Upper lobe of left lung (tissue), 4 donors: ENCODE measurements at regions not wholly inside any gene's neighbourhood (a gene's known extent, or its start where the extent isn't known, plus 50 kb on each side); places are given as distances from the start of the nearest gene placed in this dataset.

ENCODE experiments used
- POLR2A ChIP-seq, 4 donors: fragments of 450-650 bp; IDR thresholded peaks; one replicate each; pipeline ENCODE4 v1.5.1; 2016 to 2017; ENCODE audit warnings: antibody characterized with exemption in 4 of 4, mild to moderate bottlenecking in 2 of 4
- TF ChIP-seq, protein P1 (sequence below), 6 experiments: fragments of 450-650 bp in 4 of 6; fragments of 200-600 bp in 2 of 6; sonication (generic) in 2 of 6; IDR thresholded peaks; one replicate each; pipeline ENCODE4 v1.5.1; 2016 to 2019; ENCODE audit warnings: antibody characterized with exemption in 6 of 6

- TF ChIP-seq POLR2A (IDR thresholded peaks at IDR 0.05), result no peak
- TF ChIP-seq, protein P1, sequence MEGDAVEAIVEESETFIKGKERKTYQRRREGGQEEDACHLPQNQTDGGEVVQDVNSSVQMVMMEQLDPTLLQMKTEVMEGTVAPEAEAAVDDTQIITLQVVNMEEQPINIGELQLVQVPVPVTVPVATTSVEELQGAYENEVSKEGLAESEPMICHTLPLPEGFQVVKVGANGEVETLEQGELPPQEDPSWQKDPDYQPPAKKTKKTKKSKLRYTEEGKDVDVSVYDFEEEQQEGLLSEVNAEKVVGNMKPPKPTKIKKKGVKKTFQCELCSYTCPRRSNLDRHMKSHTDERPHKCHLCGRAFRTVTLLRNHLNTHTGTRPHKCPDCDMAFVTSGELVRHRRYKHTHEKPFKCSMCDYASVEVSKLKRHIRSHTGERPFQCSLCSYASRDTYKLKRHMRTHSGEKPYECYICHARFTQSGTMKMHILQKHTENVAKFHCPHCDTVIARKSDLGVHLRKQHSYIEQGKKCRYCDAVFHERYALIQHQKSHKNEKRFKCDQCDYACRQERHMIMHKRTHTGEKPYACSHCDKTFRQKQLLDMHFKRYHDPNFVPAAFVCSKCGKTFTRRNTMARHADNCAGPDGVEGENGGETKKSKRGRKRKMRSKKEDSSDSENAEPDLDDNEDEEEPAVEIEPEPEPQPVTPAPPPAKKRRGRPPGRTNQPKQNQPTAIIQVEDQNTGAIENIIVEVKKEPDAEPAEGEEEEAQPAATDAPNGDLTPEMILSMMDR (IDR thresholded peaks at IDR 0.05), result no peak
These were observed 143.6 kb downstream of the SPP2 start for GRCh38 chr2:234193977-234194563.
